ENCODE measurements at regions not wholly inside any gene's neighbourhood (a gene's known extent, or its start where the extent isn't known, plus 50 kb on each side); places are given as distances from the start of the nearest gene placed in this dataset.

DNA sequence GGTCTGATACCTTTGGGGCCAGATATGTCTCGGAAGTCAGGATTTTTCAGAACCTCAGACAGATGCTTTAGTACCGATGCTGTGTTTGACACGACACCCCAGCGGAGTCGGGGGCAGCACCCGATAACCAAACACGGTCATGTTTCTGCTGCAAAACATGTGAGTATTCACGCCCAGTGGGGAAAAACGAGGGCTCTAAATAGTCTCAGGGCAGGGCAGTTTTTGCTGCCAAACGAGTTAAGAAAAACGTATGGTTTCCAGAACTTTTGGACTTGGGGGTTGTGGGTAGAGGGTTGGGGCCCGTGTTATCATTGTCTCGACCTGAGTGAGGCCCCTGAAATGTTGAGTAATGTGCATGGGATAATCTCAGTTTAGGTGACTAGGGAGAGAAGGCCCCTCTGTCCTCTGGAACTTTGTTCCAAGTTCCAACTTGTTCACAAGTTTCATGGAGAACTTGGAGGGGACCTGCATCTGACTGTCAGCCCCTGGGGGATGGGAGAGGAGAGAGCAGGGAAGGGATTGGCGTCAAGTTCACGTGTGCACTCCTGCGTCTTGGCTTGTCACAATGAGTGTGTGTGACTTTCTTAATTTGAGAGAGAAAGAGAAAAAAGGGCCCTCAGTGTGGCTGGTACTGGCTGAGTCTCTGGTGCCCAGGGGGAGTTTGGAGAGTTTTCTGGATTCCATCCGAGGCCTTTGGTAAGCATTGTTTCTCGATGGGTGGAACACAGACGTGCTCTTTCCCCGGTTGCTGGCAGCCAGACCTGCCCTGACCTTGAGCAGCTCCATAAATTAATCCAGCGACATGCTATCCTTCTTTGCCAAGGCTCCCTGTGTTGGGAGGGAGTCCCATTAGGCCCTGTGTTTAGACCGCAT, 83.9 kb upstream of the CIBAR2 start:
- no peak for DNase-seq (ENCODE audit: low spot score)
- H3K4me1 Mint-ChIP-seq (ENCODE audit: low read depth), result peaks cover 32% of the 10 kb centered on the region
- TF ChIP-seq, protein P1, sequence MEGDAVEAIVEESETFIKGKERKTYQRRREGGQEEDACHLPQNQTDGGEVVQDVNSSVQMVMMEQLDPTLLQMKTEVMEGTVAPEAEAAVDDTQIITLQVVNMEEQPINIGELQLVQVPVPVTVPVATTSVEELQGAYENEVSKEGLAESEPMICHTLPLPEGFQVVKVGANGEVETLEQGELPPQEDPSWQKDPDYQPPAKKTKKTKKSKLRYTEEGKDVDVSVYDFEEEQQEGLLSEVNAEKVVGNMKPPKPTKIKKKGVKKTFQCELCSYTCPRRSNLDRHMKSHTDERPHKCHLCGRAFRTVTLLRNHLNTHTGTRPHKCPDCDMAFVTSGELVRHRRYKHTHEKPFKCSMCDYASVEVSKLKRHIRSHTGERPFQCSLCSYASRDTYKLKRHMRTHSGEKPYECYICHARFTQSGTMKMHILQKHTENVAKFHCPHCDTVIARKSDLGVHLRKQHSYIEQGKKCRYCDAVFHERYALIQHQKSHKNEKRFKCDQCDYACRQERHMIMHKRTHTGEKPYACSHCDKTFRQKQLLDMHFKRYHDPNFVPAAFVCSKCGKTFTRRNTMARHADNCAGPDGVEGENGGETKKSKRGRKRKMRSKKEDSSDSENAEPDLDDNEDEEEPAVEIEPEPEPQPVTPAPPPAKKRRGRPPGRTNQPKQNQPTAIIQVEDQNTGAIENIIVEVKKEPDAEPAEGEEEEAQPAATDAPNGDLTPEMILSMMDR (IDR thresholded peaks at IDR 0.05), result no peak

DNA sequence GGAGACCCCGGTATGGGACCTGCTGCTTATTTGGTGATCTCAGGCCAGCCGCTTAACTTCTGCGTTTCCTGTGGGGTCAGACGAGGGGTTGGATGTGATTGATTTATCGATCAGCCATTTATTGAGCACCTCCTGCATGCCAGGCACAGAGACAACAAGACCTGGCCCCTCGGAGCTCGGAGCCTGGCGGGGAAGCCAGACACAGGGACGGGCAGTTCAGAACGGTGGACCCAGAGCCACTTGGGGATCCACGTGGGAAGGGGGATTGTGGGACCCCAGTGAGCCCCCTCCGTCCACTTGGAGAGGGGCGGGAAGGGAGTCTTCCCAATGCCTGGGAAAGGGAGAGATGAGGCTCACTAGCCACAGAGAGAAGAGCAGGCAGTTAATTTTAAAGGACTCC, 84.7 kb upstream of the CIBAR2 start:
- no peak overlapping the region for H3K27ac Mint-ChIP-seq (ENCODE audit: unreplicated experiment)
- H3K4me3 Mint-ChIP-seq (ENCODE audit: unreplicated experiment), result no peak overlapping the region

More for the DNA sequence above, 83.9 kb upstream of the CIBAR2 start:
- H3K36me3 Mint-ChIP-seq (ENCODE audit: low read depth), result no peaks in the 10 kb centered on the region
- H3K9me3 Mint-ChIP-seq (ENCODE audit: low read depth), result no peaks in the 10 kb centered on the region
- H3K27ac Mint-ChIP-seq (ENCODE audit: unreplicated experiment), result no peak overlapping the region
- H3K27me3 Mint-ChIP-seq (ENCODE audit: low read depth), result peaks cover 3% of the 10 kb centered on the region
- no peak overlapping the region for H3K4me3 Mint-ChIP-seq (ENCODE audit: unreplicated experiment)

DNA sequence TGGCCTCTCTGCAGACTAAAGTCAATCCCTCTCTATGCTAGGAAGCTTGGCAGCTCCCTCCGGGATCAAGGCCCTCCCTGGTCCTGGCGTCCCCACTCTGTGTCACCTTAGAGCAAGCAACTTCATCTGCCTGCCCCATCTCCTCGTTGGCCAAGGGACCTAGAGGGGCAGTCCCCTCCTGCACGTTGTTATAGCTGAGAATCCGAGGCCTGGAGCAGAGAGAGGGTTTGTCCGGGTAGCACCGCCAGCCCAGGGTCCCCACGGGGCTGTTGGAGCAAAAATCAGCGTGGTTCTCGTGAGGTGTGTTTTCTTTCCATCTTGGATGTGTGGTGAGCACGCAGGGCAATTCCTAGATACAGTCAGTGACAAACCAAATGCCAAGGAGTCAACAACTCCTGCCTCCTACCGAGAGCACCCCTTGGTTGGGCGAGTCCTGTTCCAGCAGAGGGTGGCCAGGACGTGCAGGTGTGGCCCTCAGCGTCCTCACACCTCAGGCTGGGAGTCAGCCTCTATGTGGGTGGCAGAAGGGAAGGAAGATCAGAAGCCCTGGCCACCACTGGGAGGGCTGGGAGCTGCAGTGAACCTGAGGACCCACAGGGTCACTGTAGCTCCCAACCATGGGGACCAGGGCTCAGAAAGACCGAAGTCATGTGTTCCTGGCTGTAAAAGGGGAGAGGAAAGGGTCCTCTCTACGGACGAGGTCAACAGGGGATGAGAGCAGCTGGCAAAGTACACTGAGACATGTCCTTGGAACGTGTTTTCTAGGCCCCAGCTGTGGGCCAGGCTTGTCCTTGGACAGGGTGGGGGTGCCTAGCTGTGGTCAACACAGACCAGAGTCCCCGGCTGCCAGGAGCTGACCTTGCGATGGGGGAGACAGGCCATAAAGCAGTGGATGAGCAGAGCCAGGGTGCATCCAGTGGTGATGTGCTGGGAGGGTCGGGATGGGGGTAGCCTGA, 85.6 kb upstream of the CIBAR2 start:
- Mint-ChIP-seq H3K4me3 (ENCODE audit: unreplicated experiment) (no peak overlapping the region), H3K4me1 (ENCODE audit: low read depth) (peaks cover 46% of the 10 kb centered on the region), H3K9me3 (ENCODE audit: low read depth) (no peaks in the 10 kb centered on the region), H3K36me3 (ENCODE audit: low read depth) (no peaks in the 10 kb centered on the region), H3K27ac (ENCODE audit: unreplicated experiment) (no peak overlapping the region), H3K27me3 (ENCODE audit: low read depth) (peaks cover 3% of the 10 kb centered on the region)
- TF ChIP-seq, protein P1 (IDR thresholded peaks at IDR 0.05), result no peak
- DNase-seq (ENCODE audit: low spot score), result no peak

More for the DNA sequence above, 84.7 kb upstream of the CIBAR2 start:
- no peak for DNase-seq (ENCODE audit: low spot score)
- TF ChIP-seq, protein P1 (IDR thresholded peaks at IDR 0.05), result no peak
- H3K27me3 Mint-ChIP-seq (ENCODE audit: low read depth), result peaks cover 3% of the 10 kb centered on the region
- no peaks in the 10 kb centered on the region for H3K9me3 Mint-ChIP-seq (ENCODE audit: low read depth)
- H3K36me3 Mint-ChIP-seq (ENCODE audit: low read depth), result no peaks in the 10 kb centered on the region
- peaks cover 37% of the 10 kb centered on the region for H3K4me1 Mint-ChIP-seq (ENCODE audit: low read depth)

DNA sequence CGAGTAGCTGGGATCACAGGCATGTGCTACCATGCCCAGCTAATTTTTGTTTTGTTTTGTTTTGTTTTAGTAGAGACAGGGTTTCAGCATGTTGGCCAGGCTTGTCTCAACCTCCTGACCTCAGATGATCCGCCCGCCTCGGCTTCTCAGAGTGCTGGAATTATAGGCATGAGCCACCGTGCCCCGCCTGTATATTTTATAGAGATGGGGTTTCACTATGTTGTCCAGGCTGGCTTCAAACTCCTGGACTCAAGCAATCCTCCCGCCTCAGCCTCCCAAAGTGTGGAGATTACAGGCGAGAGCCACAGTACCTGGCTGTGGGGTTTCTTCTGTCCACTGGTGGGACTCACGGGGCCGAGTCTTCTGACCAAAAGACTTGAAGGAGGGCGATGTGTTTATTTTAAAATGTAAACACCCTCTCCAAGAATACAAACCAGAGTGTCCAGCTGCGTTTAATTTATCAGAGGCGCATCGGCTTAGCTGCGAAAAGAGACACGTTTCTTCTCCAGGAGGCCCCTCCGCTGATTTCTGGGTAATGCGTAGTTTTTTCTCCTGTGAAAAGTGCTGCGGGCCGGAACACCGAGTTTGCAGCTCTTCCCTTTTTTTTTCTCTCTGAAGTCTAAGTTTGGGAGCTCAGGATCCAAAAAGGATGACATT, 86.9 kb upstream of the CIBAR2 start:
- peaks cover 3% of the 10 kb centered on the region for H3K27me3 Mint-ChIP-seq (ENCODE audit: low read depth)
- DNase-seq (ENCODE audit: low spot score), result no peak
- H3K4me1 Mint-ChIP-seq (ENCODE audit: low read depth), result peaks cover 59% of the 10 kb centered on the region
- H3K4me3 Mint-ChIP-seq (ENCODE audit: unreplicated experiment), result no peak overlapping the region
- no peaks in the 10 kb centered on the region for H3K36me3 Mint-ChIP-seq (ENCODE audit: low read depth)
- no peak overlapping the region for H3K27ac Mint-ChIP-seq (ENCODE audit: unreplicated experiment)
- no peaks in the 10 kb centered on the region for H3K9me3 Mint-ChIP-seq (ENCODE audit: low read depth)
- TF ChIP-seq, protein P1 (IDR thresholded peaks at IDR 0.05), result no peak

DNA sequence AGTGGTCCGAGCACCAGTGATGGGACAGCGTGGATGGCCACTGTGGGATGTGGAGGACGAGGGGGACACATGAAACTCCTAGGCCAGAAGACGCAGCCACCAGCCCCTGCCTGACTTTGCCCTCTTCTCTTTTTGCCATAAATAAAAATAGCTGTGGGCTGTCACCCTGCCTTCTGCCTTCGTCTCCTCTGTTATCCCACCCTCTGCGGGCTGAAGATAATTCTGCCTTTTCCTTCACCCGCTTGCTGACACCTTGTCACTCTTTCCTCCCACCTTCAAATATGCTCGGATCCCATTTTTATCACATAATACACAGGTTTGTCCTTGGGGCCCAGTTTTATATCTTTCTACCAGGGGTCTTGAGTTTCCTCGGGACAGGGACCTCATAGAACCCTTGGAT, 87.6 kb upstream of the CIBAR2 start:
- H3K36me3 Mint-ChIP-seq (ENCODE audit: low read depth), result no peaks in the 10 kb centered on the region
- TF ChIP-seq, protein P1 (IDR thresholded peaks at IDR 0.05), result no peak
- H3K4me1 Mint-ChIP-seq (ENCODE audit: low read depth), result peaks cover 63% of the 10 kb centered on the region
- H3K27ac Mint-ChIP-seq (ENCODE audit: unreplicated experiment), result no peak overlapping the region
- H3K27me3 Mint-ChIP-seq (ENCODE audit: low read depth), result peaks cover 3% of the 10 kb centered on the region
- H3K9me3 Mint-ChIP-seq (ENCODE audit: low read depth), result no peaks in the 10 kb centered on the region
- no peak for DNase-seq (ENCODE audit: low spot score)
- no peak overlapping the region for H3K4me3 Mint-ChIP-seq (ENCODE audit: unreplicated experiment)

All from chondrocyte (in vitro differentiated cells).